ENCODE measurements at regions not wholly inside any gene's neighbourhood (a gene's known extent, or its start where the extent isn't known, plus 50 kb on each side); places are given as distances from the start of the nearest gene placed in this dataset.

GRCh38 chr2:129778584-129778877, 200.9 kb upstream of the RAB6C start:
- ChIA-PET CTCF (ENCODE audit: low intra/inter-chr PET ratio) (no interaction called here), POLR2A (interaction anchor here (0.6 kb wide), 1 partner anchor 72 kb away, joined by 3 read pairs; no protein-coding TSS in a partner anchor)
- no TSS peak for BruUV-seq (replicated peaks)
- Histone ChIP-seq H3K4me3 (no peak overlapping the region), H3K9me1 (ENCODE audit: control insufficient read depth, insufficient read depth, low read length) (no peaks in the 10 kb centered on the region), H3K36me3 (ENCODE audit: control insufficient read depth, insufficient read depth, low read length) (no peaks in the 10 kb centered on the region), H3K4me2 (ENCODE audit: insufficient read depth, low read length) (no peak overlapping the region), H3K4me1 (replicated peaks in 1 of 2; ENCODE audit: control insufficient read depth in 2 of 2, insufficient read depth in 2 of 2, low read length in 2 of 2) (no peaks in the 10 kb centered on the region), H3K27me3 (ENCODE audit: control insufficient read depth in 2 of 2, insufficient read depth in 2 of 2, low read length in 2 of 2) (peaks cover 0 to 40% of the 10 kb centered on the region in 2 experiments; a peak in 3 of 5 replicates), H3K79me2 (ENCODE audit: control insufficient read depth, insufficient read depth, low read length) (no peaks in the 10 kb centered on the region), H3K27ac (ENCODE audit: extremely low read depth, low read depth, low read length) (no peak overlapping the region), H4K20me1 (replicated peaks; ENCODE audit: control insufficient read depth, insufficient read depth, low read length) (no peaks in the 10 kb centered on the region), H2AFZ (ENCODE audit: low read depth, low read length) (no peak overlapping the region), H3K9me3 (replicated peaks; ENCODE audit: control insufficient read depth, insufficient read depth, low read depth, low read length) (no peaks in the 10 kb centered on the region), H3K9ac (ENCODE audit: insufficient read depth in 1 of 2, low read depth in 2 of 2, low read length in 2 of 2) (no peak overlapping the region)
- no peak for DNase-seq (ENCODE audit: extremely low read depth in 1 of 4, low spot score in 3 of 4)
- ATAC-seq = no peak
- WGBS (ENCODE audit: insufficient coverage, low coverage, missing lambda C conversion rate) = 0% methylated on average over 8 of the region's 8 CpGs
- intact Hi-C loops (cut with micrococcal nuclease) = no loop called here
- FAIRE-seq = no peak
- TF ChIP-seq MXI1 (IDR thresholded peaks at IDR 0.05; ENCODE audit: low read depth, low read length) (no peak), CUX1 (CRISPR knock-in tag; IDR thresholded peaks at IDR 0.05) (no peak), HSF4 (CRISPR knock-in tag; IDR thresholded peaks at IDR 0.05; ENCODE audit: borderline replicate concordance) (no peak), TFE3 (CRISPR knock-in tag; IDR thresholded peaks at IDR 0.05) (no peak), EHMT2 (IDR thresholded peaks at IDR 0.05) (no peak), KLF6 (CRISPR knock-in tag; IDR thresholded peaks at IDR 0.05; ENCODE audit: borderline replicate concordance) (no peak), ZNF57 (CRISPR knock-in tag; IDR thresholded peaks at IDR 0.05) (no peak), SPI1 (IDR thresholded peaks at IDR 0.05; ENCODE audit: borderline replicate concordance, low read depth, low read length) (no peak), PHB (CRISPR knock-in tag; IDR thresholded peaks at IDR 0.05) (no peak), ZNF699 (CRISPR knock-in tag; IDR thresholded peaks at IDR 0.05; ENCODE audit: insufficient replicate concordance) (no peak), SIN3A (IDR thresholded peaks at IDR 0.05; ENCODE audit: borderline replicate concordance in 2 of 2, control insufficient read depth in 1 of 2, low read depth in 2 of 2, low read length in 2 of 2) (no peak), RBM22 (IDR thresholded peaks at IDR 0.05; ENCODE audit: low read depth, low read length, poor library complexity, severe bottlenecking) (no peak), ARID3B (CRISPR knock-in tag; IDR thresholded peaks at IDR 0.05; ENCODE audit: borderline replicate concordance) (no peak), HOXB6 (CRISPR knock-in tag; IDR thresholded peaks at IDR 0.05; ENCODE audit: borderline replicate concordance) (no peak)
- in situ Hi-C loops (cut with MboI) = no loop called here
